HCT116 (cell line): ENCODE measurements at regions not wholly inside any gene's neighbourhood (a gene's known extent, or its start where the extent isn't known, plus 50 kb on each side); places are given as distances from the start of the nearest gene placed in this dataset.

Experiments used
- YY1 ChIP-seq: IDR thresholded peaks from 2 replicates; pipeline ENCODE4 v1.6.1; 2011; ENCODE audit warnings: low read length, low read depth, moderate library complexity, mild to moderate bottlenecking; ENCODE audit not compliant: insufficient replicate concordance; ENCODE audit errors: extremely low read depth
- TF ChIP-seq, protein P1 (sequence below), 3 experiments: fragments of 200-600 bp in 1 of 3; sonication (generic) in 1 of 3; IDR thresholded peaks in 2 of 3; conservative IDR thresholded peaks in 1 of 3; 2 replicates each; pipeline ENCODE4 v1.5.1; 2012 to 2017; ENCODE audit warnings: low read depth in 2 of 3, low read length in 2 of 3, antibody characterized with exemption in 1 of 3, borderline replicate concordance in 1 of 3, control low read depth in 1 of 3, mild to moderate bottlenecking in 1 of 3, mixed read lengths in 1 of 3, mixed run types in 1 of 3, moderate library complexity in 1 of 3; ENCODE audit not compliant: insufficient read depth in 1 of 3

DNA sequence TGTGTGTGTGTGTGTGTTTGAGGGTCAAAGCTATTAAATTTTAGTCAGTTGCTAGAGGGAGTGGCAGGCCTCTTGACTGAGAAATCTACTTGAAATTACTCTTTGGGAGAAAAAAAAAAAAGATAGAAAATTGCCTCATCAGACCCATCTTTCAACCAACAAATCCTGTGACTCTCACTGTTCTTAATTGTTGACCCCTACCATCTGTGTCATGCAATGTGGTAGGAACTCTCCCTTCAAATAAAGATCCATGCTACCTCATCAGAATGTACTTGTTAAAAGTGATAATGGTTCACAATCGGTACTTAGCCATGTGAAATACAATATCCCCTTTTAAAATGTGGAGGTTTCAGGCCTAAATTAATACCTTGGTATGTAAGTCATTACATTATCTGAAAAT lies 670.8 kb upstream of the FANCL start:
- TF ChIP-seq, protein P1, sequence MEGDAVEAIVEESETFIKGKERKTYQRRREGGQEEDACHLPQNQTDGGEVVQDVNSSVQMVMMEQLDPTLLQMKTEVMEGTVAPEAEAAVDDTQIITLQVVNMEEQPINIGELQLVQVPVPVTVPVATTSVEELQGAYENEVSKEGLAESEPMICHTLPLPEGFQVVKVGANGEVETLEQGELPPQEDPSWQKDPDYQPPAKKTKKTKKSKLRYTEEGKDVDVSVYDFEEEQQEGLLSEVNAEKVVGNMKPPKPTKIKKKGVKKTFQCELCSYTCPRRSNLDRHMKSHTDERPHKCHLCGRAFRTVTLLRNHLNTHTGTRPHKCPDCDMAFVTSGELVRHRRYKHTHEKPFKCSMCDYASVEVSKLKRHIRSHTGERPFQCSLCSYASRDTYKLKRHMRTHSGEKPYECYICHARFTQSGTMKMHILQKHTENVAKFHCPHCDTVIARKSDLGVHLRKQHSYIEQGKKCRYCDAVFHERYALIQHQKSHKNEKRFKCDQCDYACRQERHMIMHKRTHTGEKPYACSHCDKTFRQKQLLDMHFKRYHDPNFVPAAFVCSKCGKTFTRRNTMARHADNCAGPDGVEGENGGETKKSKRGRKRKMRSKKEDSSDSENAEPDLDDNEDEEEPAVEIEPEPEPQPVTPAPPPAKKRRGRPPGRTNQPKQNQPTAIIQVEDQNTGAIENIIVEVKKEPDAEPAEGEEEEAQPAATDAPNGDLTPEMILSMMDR (IDR thresholded peaks at IDR 0.05 in 2 of 3, conservative IDR thresholded peaks at IDR 0.05 in 1 of 3; ENCODE audit: borderline replicate concordance in 1 of 3, insufficient read depth in 1 of 3, low read depth in 2 of 3, low read length in 2 of 3) = no peak
- no peak for TF ChIP-seq YY1
